HG02759 (cell line): ENCODE measurements at regions not wholly inside any gene's neighbourhood (a gene's known extent, or its start where the extent isn't known, plus 50 kb on each side); places are given as distances from the start of the nearest gene placed in this dataset.

Source experiments
- ATAC-seq: cut with Tn5 transposase; IDR thresholded peaks from one replicate; pipeline ENCODE4 v1.9.1; 2021; ENCODE audit warnings: mild to moderate bottlenecking, moderate library complexity; ENCODE audit not compliant: unreplicated experiment

GRCh38 chr1:87949711-87950110 is 621.0 kb downstream of the LMO4 start:
- no peak for ATAC-seq

GRCh38 chr1:87950369-87950768 is 621.7 kb downstream of the LMO4 start:
- no peak for ATAC-seq

- no peak for ATAC-seq
Measured at GRCh38 chr1:87951409-87951808, 622.7 kb downstream of the LMO4 start.

- no peak for ATAC-seq
Measured at GRCh38 chr1:87951852-87952251, 623.2 kb downstream of the LMO4 start.

GRCh38 chr1:87953121-87953520 is 624.4 kb downstream of the LMO4 start:
- no peak for ATAC-seq

- peak; percentile 88 for ATAC-seq
Measured at GRCh38 chr1:87953732-87954344, 625.2 kb downstream of the LMO4 start.

GRCh38 chr1:87955038-87955437 is 626.4 kb downstream of the LMO4 start:
- ATAC-seq: no peak

GRCh38 chr1:87956072-87956471 is 627.4 kb downstream of the LMO4 start:
- ATAC-seq: no peak

GRCh38 chr1:87956750-87957149 is 628.1 kb downstream of the LMO4 start:
- no peak for ATAC-seq

- no peak for ATAC-seq
Measured at GRCh38 chr1:87957331-87957730, 628.7 kb downstream of the LMO4 start.

GRCh38 chr1:87958201-87958600 is 629.5 kb downstream of the LMO4 start:
- ATAC-seq: no peak

- no peak for ATAC-seq
Measured at GRCh38 chr1:87958716-87959115, 630.0 kb downstream of the LMO4 start.

- no peak for ATAC-seq
Measured at GRCh38 chr1:87959236-87959635, 630.6 kb downstream of the LMO4 start.

GRCh38 chr1:87961992-87962391 is 633.3 kb downstream of the LMO4 start:
- no peak for ATAC-seq

GRCh38 chr1:87963556-87963955 is 634.9 kb downstream of the LMO4 start:
- no peak for ATAC-seq

- ATAC-seq: no peak
Measured at GRCh38 chr1:87965193-87965592, 636.5 kb downstream of the LMO4 start.

GRCh38 chr1:87968197-87968955 is 639.7 kb downstream of the LMO4 start:
- ATAC-seq: no peak

- ATAC-seq: no peak
Measured at GRCh38 chr1:87969040-87969439, 640.4 kb downstream of the LMO4 start.

- no peak for ATAC-seq
Measured at GRCh38 chr1:87972811-87973210, 644.1 kb downstream of the LMO4 start.

- ATAC-seq: no peak
Measured at GRCh38 chr1:87973896-87974295, 645.2 kb downstream of the LMO4 start.

- ATAC-seq: no peak
Measured at GRCh38 chr1:87976316-87976715, 647.6 kb downstream of the LMO4 start.

GRCh38 chr1:87977145-87977544 is 648.5 kb downstream of the LMO4 start:
- ATAC-seq: no peak

GRCh38 chr1:87979079-87979478 is 650.4 kb downstream of the LMO4 start:
- ATAC-seq: no peak
